ENCODE measurements at regions not wholly inside any gene's neighbourhood (a gene's known extent, or its start where the extent isn't known, plus 50 kb on each side); places are given as distances from the start of the nearest gene placed in this dataset.
"Not testable (repeated sequence)": the region's sequence is repeated elsewhere in the genome, so short reads cannot be mapped to it uniquely, and the experiment has no call there.

DNA sequence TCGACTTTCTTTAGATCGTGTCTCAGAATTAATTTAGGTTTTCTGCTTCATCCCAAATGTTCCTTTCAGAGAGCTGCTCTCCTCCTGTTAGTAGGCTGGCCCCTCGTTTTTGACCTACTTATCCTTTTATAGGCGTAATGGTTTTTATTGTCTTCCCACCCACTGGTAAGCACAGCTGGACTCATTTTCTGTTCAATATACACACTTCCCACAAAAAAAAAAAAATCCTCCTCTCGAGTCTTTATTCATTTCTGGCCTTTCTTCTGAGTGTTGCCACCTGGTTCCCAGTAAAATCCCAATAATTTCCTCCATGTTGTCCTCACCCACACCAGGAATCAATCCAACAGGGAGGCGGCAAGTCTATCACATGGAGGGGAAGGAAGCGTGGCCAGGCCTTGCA is 970.2 kb upstream of the CELF2 start:
- FAIRE-seq, result no peak
- DNase-seq (ENCODE audit: low spot score), result no peak

GRCh38 chr10:10053051-10053450 is 964.6 kb upstream of the CELF2 start:
- no peak for DNase-seq (ENCODE audit: low spot score)

DNA sequence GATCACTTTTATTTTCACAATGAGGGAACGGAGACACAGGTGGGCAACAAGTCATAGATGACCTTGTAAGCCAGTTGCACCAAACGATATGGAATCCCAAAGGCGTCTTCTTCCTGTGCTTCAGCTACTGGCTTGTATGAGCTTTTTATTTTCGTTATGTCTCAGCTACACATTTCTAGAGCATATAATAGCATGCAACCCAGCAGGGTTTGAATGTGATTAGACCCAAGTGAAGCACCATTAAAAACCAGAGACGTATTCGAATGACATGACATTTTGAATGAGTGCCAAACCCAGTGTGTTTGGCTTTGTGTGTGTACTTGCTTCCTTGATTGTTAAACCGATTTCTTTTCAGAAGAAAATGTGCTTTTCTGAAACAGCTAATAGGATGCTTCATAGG is 963.2 kb upstream of the CELF2 start:
- DNase-seq (ENCODE audit: low spot score) (no peak), FAIRE-seq (no peak)

More at GRCh38 chr10:10053051-10053450, 964.6 kb upstream of the CELF2 start:
- FAIRE-seq, result no peak

DNA sequence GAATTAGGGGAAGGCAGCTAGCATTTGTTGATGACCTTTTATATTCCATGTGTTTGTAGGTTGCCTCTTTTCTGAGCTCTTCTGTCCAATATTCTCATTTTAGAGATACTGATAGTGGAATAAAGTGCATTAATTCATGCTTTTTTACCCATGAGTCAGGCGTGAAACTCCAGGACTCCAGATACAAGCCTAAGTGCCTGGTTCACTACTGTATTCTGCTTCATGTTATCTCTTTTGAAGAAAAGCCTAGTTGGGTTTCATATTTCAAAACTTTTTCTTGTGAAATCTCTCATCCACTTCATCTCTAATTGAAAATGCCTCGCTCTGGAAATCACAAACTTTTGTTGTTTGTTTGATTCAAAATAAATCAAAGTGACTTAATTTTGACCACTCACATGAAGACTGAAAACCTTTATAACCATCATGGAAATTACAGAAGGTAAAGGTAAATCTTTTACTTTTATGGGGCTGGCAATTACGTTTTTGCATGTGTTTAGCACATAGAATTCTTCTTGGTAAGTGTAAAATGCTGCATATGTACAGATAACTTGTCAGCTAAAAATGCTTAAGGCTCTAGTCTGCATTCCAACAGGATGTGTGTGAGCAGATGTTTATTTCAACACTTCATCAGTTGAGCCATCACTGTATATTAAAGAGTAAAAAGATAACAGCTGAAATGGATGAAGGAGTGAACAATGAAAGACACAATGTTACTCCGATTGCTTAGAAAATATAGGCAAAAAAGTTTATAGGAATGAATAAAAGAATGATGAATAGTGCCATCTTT is 961.8 kb upstream of the CELF2 start:
- no peak for FAIRE-seq
- DNase-seq (ENCODE audit: low spot score), result no peak

GRCh38 chr10:10056961-10057360 is 960.7 kb upstream of the CELF2 start:
- no peak for FAIRE-seq
- DNase-seq (ENCODE audit: low spot score), result no peak

DNA sequence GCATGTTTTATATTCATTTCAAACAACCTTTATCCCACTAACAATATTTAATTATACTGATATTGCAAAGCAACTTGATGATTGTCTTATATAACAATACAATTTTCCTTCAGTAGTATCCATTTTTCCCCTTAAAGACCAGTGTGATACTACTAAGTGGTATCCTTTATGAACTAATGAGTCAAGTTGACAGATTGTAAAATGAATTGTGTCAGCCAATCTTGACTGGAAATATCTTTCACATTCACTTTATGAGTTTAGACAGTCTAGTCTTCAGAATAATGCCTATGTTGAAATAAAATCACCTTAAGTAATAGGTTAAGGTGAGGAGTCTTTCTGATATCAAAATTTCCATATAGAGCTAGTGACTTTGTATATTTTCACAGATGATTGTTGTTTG is 950.0 kb upstream of the CELF2 start:
- FAIRE-seq (no peak), DNase-seq (ENCODE audit: low spot score) (no peak)

GRCh38 chr10:10074847-10075246 is 942.8 kb upstream of the CELF2 start:
- DNase-seq (ENCODE audit: low spot score); FAIRE-seq: not testable (repeated sequence)

DNA sequence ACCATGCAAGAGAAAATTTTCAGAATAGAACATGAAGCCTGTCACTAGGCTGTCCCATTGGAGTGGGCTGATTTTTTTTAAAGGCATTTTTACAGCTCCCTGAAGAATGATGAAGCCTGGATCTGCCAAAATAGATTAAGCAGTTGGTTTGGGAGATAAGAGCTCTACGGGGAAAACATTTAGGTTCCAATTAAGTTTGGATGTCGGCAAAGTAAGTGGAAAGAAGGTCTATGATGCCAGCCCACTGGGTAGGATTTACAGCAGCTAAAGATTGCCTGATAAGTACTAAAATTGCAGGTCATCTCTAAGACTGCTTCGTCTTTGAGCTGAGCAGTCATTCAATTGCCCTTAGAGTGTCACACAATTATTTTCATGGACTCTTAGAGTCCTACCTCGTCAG is 939.2 kb upstream of the CELF2 start:
- FAIRE-seq, result no peak
- no peak for DNase-seq (ENCODE audit: low spot score)

DNA sequence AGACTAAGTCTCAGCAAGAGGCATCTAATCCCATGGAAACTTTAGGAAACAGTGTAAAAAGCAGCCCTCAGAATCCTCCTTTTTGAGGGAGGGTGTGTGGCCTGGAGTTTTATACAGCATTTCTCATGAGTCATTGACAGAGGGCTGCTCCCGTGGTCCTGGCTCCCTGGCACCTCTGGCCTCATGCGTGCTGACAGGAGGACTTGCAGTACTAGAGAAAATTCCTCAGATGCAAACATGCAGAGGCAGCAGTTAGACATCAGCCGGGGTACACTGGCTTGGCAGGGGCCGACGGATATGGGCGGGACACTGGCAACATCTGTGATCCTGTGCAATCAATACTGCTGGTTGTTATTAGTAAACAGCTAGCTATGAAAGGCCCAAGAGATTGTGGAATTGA is 925.1 kb upstream of the CELF2 start:
- DNase-seq (ENCODE audit: low spot score) (no peak), FAIRE-seq (no peak)

DNA sequence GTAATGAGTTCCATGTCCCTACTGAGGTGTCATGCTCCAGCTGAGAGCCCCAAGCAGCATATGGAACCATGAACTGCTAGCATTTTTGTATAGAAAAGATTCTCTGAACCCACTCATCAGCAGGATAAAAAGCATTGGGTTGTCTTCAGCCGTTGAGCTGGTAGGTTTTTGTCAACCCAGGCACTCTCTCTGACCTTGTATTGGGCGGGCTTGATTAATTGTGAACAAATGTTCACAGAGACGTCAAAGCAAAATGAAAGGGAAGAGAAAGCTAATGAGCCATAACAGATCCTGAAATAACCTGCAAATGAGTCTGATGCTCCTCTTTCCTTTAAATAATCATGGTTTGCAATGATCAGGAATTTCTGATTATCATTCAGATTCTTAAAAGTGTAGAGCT is 924.7 kb upstream of the CELF2 start:
- FAIRE-seq (no peak), DNase-seq (ENCODE audit: low spot score) (no peak)

- FAIRE-seq (no peak), DNase-seq (ENCODE audit: low spot score) (no peak)
Measured at GRCh38 chr10:10094691-10095090, 923.0 kb upstream of the CELF2 start.

DNA sequence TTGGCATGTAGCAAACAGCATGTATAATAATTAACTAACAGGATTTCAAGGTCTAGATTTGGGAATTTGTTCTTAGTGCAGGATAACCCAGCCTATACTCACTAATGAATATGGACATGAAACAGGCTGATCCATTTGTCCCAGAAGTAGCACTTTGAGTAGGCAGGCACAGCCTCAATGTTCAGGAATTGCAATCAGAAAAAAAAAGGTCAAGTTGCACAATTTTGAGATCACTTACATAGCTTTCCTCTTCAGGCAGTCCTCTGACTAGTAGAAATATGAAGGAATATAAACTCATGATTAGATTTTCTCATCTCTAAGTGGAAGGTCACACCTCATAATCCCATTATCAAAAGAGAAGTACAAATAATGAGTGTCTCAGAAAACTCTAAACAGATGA is 921.4 kb upstream of the CELF2 start:
- FAIRE-seq (no peak), DNase-seq (ENCODE audit: low spot score) (no peak)

GRCh38 chr10:10096898-10097297 is 920.8 kb upstream of the CELF2 start:
- DNase-seq (ENCODE audit: low spot score) (no peak), FAIRE-seq (no peak)

DNA sequence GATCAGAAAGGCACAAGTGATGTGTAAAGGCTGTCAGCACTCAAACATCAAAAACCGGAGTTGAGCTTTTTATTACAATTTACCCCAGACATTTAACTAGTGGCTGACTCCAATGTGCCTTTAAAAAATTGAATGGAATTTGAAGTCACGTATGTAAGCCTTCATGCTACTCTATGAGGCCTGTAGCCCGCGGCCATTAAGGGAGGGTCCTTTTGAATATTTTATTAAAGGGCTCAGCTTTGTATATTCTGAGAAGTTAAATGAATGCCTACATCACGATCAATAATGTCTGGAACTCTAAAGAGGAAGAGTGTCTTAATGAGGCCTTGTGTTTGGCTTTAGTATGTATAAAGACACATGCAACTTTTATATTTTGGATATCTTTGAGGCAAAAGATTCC is 916.6 kb upstream of the CELF2 start:
- FAIRE-seq, result no peak
- no peak for DNase-seq (ENCODE audit: low spot score)

- no peak for DNase-seq (ENCODE audit: low spot score)
- no peak for FAIRE-seq
Measured at GRCh38 chr10:10110844-10111490, 906.7 kb upstream of the CELF2 start.

DNA sequence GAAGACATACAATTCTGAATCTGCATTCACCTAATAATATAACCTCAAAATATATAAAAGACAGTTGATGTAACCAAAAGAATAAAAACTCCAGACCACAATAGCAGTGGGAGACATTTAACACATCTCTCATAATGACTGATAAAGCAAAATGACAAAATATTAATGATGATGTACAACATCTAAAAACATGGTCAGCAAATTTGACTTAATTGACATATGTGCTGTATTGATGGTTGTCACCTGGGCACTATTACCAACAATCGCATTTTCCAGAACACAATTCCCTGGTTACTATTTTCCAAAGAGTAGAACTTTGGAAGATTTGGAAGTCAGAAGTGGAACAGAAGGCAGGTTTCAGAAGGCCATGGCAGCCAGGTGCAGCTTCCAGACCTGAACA is 899.5 kb upstream of the CELF2 start:
- FAIRE-seq, result no peak
- no peak for DNase-seq (ENCODE audit: low spot score)

DNA sequence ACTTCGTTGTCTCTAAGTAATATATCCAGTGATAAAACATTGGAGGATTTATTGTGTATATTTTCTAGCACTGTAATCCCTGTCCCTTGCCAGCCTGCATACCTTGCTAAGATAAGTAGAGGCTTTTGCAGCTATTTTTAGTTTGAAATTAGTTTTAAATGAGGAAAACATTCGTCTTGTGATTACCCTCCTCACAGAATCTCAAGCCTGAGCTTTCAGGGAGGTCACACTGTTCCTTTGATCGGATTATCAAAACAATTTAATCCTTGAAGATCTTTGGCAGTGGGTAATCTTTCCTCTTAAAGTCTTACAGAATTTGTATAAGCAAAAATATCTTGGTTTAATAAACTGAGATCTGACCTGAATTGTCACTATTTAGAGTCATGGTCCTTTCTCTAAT is 897.0 kb upstream of the CELF2 start:
- DNase-seq (ENCODE audit: low spot score) (no peak), FAIRE-seq (no peak)

DNA sequence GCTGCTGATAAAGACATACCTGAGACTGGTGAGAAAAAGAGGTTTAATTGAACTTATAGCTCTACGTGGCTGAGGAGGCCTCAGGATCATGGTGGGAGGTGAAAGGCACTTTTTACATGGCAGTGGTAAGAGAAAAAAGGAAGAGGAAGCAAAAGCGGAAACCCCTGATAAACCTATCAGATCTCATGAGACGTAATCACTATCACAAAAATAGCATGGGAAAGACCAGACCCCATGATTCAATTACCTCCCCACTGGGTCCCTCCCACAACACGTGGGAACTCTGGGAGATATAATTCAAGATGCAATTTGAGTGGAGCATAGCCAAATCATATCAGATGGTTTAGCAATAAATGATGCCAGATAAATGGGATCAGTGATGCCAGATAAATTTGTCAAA is 892.0 kb upstream of the CELF2 start:
- FAIRE-seq (no peak), DNase-seq (ENCODE audit: low spot score) (no peak)

- no peak for FAIRE-seq
- no peak for DNase-seq (ENCODE audit: low spot score)
Measured at GRCh38 chr10:10126218-10126617, 891.5 kb upstream of the CELF2 start.

DNA sequence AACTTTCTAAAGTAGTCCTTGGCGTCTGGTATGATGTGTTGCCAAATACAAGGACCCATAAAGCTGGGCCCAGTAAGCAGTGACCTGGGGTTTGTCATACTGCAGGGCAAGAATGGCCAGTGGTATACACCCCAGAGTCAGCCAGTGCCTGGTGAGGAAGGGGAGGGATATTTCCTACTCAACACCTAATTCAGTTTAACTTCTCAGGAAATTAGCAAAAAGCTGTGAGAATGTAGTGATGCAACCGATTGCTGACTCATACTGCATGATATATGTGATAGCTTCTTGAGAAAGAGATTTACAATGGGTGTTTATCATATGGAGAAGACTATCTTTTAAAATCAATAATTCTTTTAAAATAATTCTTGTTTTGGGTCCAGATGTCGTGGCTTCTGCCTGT is 889.3 kb upstream of the CELF2 start:
- no peak for FAIRE-seq

DNA sequence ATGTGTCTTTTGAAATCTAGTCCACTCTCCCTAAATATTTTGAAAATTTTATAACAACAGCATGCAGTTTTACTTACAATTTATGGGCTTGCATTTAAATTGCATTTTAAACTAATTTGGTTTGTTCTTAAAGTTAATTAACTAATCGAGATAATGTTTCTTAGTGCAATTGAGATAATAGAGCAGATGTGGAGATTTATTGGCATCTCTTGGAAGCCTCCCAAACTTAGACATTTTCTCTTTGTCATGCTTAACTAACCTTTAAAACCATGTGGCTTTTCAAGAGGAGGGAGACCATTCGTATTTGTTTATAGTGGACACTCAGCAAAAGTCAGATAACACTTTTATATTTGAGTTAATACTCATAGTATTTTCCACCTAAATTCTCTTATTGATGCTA is 887.0 kb upstream of the CELF2 start:
- FAIRE-seq, result no peak

More for the DNA sequence above, 889.3 kb upstream of the CELF2 start:
- no peak for DNase-seq (ENCODE audit: low spot score)

DNA sequence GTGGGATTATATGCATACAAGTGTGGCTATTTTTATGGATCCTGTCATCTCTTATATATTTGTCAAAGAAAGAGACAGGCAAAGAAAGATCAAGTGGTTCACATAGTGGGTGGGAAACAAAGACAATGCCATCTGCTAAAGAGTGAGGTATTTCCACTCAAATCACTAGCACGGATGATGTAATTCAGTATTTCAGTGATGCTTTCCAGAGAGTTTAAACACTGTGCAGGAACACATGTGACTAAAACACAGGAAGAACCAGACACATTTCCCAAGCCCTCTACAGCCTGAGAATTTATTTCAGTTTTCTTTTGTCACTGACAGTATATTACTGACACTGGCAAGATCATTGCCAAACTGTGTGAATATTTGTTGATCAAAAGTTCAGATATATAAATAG is 885.7 kb upstream of the CELF2 start:
- FAIRE-seq, result no peak

More for the DNA sequence above, 887.0 kb upstream of the CELF2 start:
- no peak for DNase-seq (ENCODE audit: low spot score)

GRCh38 chr10:10133281-10133680 is 884.4 kb upstream of the CELF2 start:
- FAIRE-seq, result no peak
- no peak for DNase-seq (ENCODE audit: low spot score)

More for the DNA sequence above, 885.7 kb upstream of the CELF2 start:
- DNase-seq (ENCODE audit: low spot score), result no peak

Measured in RCC 7860 (cell line).